ENCODE measurements at regions not wholly inside any gene's neighbourhood (a gene's known extent, or its start where the extent isn't known, plus 50 kb on each side); places are given as distances from the start of the nearest gene placed in this dataset.
"Not testable (repeated sequence)": the region's sequence is repeated elsewhere in the genome, so short reads cannot be mapped to it uniquely, and the experiment has no call there.

- intact Hi-C loops (cut with DNase I), result no loop called here
- DNase-seq, result no peak
Observed at GRCh38 chr2:113838744-113839444, 51.0 kb upstream of the ACTR3 start.

- intact Hi-C loops (cut with DNase I), result no loop called here
- DNase-seq, result no peak
Observed at GRCh38 chr2:113838277-113838676, 51.6 kb upstream of the ACTR3 start.

DNA sequence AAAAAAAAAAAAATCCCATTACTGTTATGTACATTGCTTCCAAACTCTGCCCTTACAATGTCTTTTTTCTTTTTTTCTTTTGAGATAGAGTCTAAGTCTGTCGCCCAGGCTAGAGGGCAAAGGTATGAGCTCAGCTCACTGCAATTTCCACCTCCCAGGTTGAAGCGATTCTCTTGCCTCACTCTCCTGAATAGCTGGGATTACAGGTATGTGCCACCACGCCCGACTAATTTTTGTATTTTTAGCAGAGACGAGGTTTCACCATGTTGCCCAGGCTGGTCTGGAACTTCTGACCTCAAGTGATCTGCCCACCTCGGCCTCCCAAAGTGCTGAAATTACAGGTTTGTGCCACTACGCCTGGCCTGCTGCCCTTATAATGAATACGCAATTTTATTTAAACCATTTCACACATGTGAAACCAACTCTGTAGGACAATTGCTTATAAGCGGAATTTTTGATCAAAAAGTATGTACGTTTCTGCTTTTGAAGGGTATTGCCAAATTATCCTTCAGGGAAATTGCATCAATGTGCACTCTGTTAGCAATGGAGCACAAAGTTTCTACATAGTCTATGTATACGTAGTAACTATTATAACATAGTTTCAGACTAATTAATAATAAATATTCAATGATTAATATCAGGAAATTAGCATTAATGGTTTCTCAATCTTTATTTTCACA is 55.7 kb upstream of the ACTR3 start:
- intact Hi-C loops (cut with DNase I), result no loop called here
- no peak for DNase-seq

DNA sequence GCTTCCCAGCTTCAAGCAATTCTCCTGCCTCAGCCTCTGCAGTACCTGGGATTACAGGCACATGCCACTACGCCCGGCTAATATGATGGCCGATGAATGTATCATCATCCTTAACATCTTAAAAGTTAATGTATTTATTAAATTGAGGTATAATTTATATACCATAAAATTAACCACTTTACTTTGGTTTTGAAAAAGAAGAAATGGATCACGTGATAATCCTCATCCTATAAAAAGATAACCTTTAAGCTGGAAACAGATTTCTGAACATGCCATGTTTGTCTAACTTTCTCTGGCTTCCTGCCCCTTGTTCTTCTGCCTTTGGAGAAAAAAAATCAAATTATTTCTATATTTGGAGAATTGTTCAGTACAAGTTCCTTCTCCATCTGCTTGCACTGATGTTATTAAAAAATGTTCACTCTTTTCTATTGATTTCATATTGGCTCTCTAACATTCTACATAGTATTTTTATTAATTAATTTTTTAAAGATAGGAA is 57.0 kb upstream of the ACTR3 start:
- DNase-seq, result no peak
- intact Hi-C loops (cut with DNase I), result no loop called here

DNA sequence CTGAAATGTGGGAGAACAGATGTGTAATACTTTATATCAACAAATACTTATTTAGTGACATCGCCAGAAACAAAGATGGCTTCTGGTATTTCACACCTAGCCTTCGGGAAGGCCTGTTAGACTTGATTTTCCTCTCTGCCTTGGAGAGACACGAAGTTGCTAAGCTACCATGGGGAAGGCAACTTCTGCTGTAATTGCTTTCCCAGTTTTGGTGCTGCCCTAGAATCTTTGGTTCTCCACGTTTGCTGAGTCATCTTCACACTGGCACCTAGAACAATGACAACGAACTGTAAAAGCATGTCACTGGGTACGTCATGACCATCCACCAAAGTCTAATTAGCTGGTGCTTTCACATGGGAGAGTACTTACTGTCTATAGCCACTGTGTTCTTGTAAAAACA is 58.7 kb upstream of the ACTR3 start:
- DNase-seq, result peak in 1 of 10 donors; percentile 12

DNA sequence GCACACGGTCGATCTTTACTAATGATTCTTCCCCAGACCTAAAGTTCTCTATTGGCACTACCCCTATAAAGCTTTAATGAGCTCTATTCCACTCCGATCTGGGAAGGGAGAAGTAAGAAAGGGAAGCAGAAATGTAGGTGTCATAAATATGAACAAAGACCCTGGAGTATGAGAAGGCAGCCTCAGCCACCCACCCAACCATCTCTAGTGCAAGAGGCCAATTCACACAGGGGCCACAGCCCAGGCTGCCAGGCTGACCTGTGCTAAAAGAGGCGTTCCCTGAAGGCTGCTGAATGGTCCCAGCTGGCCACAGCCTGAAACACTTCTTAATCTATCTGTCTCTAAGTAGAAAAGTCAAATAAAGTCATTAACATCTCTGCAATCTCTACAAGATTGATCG is 60.1 kb upstream of the ACTR3 start:
- intact Hi-C loops (cut with DNase I), result no loop called here
- no peak for DNase-seq

More for the DNA sequence above, 58.7 kb upstream of the ACTR3 start:
- intact Hi-C loops (cut with DNase I), result no loop called here

- DNase-seq, result no peak
- intact Hi-C loops (cut with DNase I), result no loop called here
Observed at GRCh38 chr2:113829270-113829669, 60.6 kb upstream of the ACTR3 start.

- DNase-seq, result no peak
- intact Hi-C loops (cut with DNase I), result no loop called here
Observed at GRCh38 chr2:113828049-113828742, 61.7 kb upstream of the ACTR3 start.

GRCh38 chr2:113827426-113827825 is 62.5 kb upstream of the ACTR3 start:
- intact Hi-C loops (cut with DNase I), result no loop called here
- DNase-seq, result no peak

DNA sequence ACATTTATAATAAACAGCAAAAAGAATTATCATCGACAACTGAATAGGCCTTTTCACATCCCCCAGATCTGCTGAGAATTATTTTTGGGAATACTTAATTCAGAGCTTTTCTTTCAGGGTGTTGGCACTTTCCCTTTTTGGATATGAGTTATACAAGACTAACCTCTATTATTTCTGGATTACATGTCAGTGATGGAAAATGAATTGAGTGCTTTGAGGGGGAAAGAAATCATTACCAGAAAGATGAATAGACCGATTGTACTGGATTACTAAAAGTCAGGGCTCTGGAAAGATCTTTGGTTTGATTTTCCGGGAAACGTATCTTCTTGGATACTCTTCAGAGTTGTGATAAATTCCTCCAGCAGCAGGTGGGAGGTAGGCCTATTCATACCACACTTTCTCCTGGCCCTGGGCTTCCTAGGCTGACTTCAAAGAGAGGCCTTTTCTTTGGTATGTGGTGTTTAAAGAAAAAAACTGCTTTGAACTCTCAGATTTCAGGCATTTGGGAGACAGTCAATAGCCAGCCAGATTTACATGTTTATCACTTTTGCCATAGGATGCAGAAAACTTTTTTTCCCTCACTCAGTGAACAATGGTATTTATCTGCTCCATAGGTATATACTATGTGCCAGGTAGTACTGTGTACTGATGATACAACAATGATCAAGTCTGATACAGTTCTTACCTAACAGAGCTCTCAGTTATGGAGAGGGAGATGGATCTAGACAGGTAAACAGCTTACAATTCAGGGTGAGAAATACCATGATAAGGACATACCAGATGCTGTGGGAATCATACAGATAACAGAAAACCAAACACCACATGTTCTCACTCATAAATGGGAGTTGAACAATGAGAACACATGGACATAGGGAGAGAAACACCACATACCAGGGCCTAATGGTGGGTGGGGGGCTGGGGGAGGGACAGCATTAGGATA is 63.3 kb upstream of the ACTR3 start:
- no peak for DNase-seq
- intact Hi-C loops (cut with DNase I), result no loop called here

GRCh38 chr2:113823716-113824595 is 65.9 kb upstream of the ACTR3 start:
- intact Hi-C loops (cut with DNase I), result no loop called here
- DNase-seq, result no peak

DNA sequence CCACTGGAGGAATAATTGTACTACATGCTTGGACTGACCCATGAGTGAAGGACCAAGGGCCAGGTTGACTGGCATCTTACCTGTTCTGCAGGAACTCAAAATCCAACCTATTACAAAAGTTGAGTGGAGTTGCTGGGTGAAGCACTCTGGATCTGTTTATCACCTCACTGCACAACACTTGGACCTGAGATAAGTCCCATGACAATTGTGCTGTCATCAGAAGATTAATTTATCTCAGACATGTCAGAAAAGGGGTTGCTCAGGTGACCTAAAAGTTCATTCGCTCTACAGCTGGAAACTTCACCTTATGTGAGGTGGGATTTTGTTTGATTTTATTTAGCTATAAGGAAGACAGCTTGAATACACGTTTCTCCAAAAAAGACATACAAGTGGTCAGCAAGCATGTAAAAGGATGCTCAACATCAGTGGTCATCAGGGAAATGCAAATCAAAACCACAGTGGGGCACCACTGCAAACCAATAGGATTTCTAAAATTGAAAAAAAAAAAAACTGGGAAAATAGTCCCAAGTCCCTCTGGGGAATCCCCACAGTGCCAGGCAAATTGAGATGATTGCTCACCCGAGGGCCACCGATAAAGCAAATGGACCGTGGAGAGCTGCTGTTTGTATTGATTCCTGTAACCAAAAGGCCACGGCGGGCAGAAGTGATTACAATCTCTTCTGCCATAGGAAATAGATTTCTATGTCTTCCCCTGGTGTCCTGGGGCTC is 65.8 kb upstream of the SLC35F5 start:
- no peak for DNase-seq
- intact Hi-C loops (cut with DNase I), result no loop called here

- intact Hi-C loops (cut with DNase I), result no loop called here
- DNase-seq, result no peak
Observed at GRCh38 chr2:113818382-113818951, 62.0 kb upstream of the SLC35F5 start.

DNA sequence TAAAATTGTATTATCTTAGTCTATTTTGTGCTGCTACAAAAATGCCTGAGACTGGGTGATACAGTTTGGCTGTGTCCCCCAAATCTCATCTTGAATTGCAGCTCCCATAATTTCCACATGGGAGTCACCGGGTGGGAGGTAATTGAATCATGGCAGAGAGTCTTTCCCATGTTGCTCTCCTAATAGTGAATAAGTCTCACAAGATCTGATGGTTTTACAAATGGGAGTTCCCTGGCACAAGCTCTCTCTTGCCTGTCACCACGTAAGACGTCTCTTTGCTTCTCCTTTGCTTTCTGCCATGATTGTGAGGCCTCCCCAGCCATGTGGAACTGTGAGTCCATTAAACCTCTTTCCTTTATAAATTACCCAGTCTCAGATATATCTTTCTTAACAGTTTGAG is 57.0 kb upstream of the SLC35F5 start:
- DNase-seq; intact Hi-C loops (cut with DNase I): not testable (repeated sequence)

GRCh38 chr2:113812204-113812603 is 55.8 kb upstream of the SLC35F5 start:
- intact Hi-C loops (cut with DNase I), result no loop called here
- no peak for DNase-seq

GRCh38 chr2:113809076-113809736 is 52.8 kb upstream of the SLC35F5 start:
- intact Hi-C loops (cut with DNase I), result no loop called here
- DNase-seq, result no peak

DNA sequence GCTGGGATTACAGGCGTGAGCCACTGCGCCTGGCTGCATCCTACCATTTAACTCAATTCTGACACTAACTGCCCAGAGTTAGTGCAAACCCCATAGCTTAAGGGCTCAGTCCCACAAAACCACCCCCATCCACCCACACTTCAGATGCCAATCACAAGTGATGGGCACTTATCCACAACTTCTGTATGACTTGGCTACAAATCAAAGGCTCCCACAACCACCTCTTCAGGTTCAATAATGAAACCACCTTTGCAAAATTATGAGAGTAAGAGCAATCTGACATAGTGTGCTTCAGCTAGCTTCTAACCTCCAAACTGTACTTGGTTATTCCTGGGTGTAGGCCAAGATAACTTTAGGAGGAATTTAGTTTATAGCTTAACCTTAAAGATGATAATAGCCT is 51.3 kb upstream of the SLC35F5 start:
- intact Hi-C loops (cut with DNase I), result no loop called here

More for the DNA sequence above, 51.3 kb upstream of the SLC35F5 start:
- DNase-seq, result no peak
